Pancreas (tissue), 10 donors: ENCODE measurements at regions not wholly inside any gene's neighbourhood (a gene's known extent, or its start where the extent isn't known, plus 50 kb on each side); places are given as distances from the start of the nearest gene placed in this dataset.
A peak's percentile ranks its signal among the peaks of the same experiment; 100 is the strongest.

Experiments
- ATAC-seq, 4 donors: fragments of 200-7000 bp; cut with Tn5 transposase; one replicate each; pipeline versions ENCODE4 v1.8.0 to v1.9.1; 2020; ENCODE audit warnings: mild to moderate bottlenecking in 4 of 4, moderate library complexity in 4 of 4
- DNase-seq, 6 donors: peaks; one replicate each; pipeline ENCODE4 v3.0.0-alpha.2; 2020
- FAIRE-seq: peaks from 2 replicates; lab custom pipeline; 2012; peaks lifted over from hg19 to GRCh38; lab: Jason Lieb, UNC
- H3K27ac ChIP-seq, 4 donors: fragments of 200-600 bp; sonication (generic); 1 replicate in 3 of 4; 2 replicates in 1 of 4; pipeline versions ENCODE4 v1.5.0 to v1.8.0; 2020
- H3K27me3 ChIP-seq, 4 donors: fragments of 200-600 bp; one replicate each; pipeline ENCODE4 v1.8.0; 2021
- H3K36me3 ChIP-seq, 3 donors: fragments of 200-600 bp; sonication (generic) in 1 of 3; one replicate each; pipeline versions ENCODE4 v1.5.0 to v1.8.0; 2020 to 2021
- H3K4me1 ChIP-seq, 3 donors: fragments of 200-600 bp; one replicate each; pipeline ENCODE4 v1.8.0; 2021
- H3K4me3 ChIP-seq, 4 donors: fragments of 200-600 bp; sonication (generic) in 2 of 4; one replicate each; pipeline versions ENCODE4 v1.5.0 to v1.8.0; 2020 to 2021
- H3K9me3 ChIP-seq, 4 donors: fragments of 200-600 bp; one replicate each; pipeline ENCODE4 v1.8.0; 2021
- WGBS, 2 donors: extraction: QIAGEN DNeasy Blood & Tissue Kit; methylation state at CpG; one replicate each; pipeline ENCODE4 v1.1.7; 2013; 5-methylcytosine and 5-hydroxymethylcytosine counted together
- intact Hi-C, 3 donors: fragments of 100-400 bp; cut with DNase I; formaldehyde crosslinking; loops; one replicate each; pipeline versions ENCODE4 v1.11.1 to v1.14.2; 2022
- TF ChIP-seq, protein P1 (sequence below), 4 donors: fragments of 200-600 bp; sonication (generic) in 3 of 4; IDR thresholded peaks; one replicate each; pipeline versions ENCODE4 v1.5.0 to v1.8.0; 2021; ENCODE audit warnings: antibody characterized with exemption in 4 of 4
- donor health status: healthy with polysubstance abuse.
- donor health status: DM: no; HTN: no; CAD: no; lungs with moderate emphysema.
- donor health status: DM: no; HTN: no; CAD: no.
- donor health status: control.
- donor health status: control.
- donor health status: Bipolar disorder and iron deficiency.
- donor health status: DM: yes; HTN: yes; CAD: no.
- donor health status: DM: no; HTN: no; CAD: no.
- donor health status: DM: no; HTN: no; CAD: no.
- donor health status: DM: yes; HTN: yes; CAD: no.

- FAIRE-seq, result no peak
- DNase-seq, result no peak
- Histone ChIP-seq H3K4me3 (no peak overlapping the region), H3K27me3 (no peaks in the 10 kb centered on the region), H3K4me1 (no peaks in the 10 kb centered on the region), H3K9me3 (no peaks in the 10 kb centered on the region), H3K27ac (no peak overlapping the region), H3K36me3 (no peaks in the 10 kb centered on the region)
- intact Hi-C loops, result no loop called here
- ATAC-seq, result no peak
- WGBS, 2 donors, result 90 to 91% methylated on average over 2 of the region's 2 CpGs
- TF ChIP-seq, protein P1, sequence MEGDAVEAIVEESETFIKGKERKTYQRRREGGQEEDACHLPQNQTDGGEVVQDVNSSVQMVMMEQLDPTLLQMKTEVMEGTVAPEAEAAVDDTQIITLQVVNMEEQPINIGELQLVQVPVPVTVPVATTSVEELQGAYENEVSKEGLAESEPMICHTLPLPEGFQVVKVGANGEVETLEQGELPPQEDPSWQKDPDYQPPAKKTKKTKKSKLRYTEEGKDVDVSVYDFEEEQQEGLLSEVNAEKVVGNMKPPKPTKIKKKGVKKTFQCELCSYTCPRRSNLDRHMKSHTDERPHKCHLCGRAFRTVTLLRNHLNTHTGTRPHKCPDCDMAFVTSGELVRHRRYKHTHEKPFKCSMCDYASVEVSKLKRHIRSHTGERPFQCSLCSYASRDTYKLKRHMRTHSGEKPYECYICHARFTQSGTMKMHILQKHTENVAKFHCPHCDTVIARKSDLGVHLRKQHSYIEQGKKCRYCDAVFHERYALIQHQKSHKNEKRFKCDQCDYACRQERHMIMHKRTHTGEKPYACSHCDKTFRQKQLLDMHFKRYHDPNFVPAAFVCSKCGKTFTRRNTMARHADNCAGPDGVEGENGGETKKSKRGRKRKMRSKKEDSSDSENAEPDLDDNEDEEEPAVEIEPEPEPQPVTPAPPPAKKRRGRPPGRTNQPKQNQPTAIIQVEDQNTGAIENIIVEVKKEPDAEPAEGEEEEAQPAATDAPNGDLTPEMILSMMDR (IDR thresholded peaks at IDR 0.05), result no peak
These were observed 805.7 kb downstream of the TUSC7 start for GRCh38 chr3:117515309-117515708.

GRCh38 chr3:117518364-117518763, 808.8 kb downstream of the TUSC7 start:
- Histone ChIP-seq H3K4me3 (no peak overlapping the region), H3K4me1 (no peaks in the 10 kb centered on the region), H3K27me3 (no peaks in the 10 kb centered on the region), H3K9me3 (no peaks in the 10 kb centered on the region), H3K27ac (no peak overlapping the region), H3K36me3 (no peaks in the 10 kb centered on the region)
- ATAC-seq (no peak), DNase-seq (no peak), FAIRE-seq (no peak)
- TF ChIP-seq, protein P1 (IDR thresholded peaks at IDR 0.05), result no peak
- 72 to 81% methylated on average over 4 of the region's 4 CpGs for WGBS, 2 donors
- intact Hi-C loops, result no loop called here

DNA sequence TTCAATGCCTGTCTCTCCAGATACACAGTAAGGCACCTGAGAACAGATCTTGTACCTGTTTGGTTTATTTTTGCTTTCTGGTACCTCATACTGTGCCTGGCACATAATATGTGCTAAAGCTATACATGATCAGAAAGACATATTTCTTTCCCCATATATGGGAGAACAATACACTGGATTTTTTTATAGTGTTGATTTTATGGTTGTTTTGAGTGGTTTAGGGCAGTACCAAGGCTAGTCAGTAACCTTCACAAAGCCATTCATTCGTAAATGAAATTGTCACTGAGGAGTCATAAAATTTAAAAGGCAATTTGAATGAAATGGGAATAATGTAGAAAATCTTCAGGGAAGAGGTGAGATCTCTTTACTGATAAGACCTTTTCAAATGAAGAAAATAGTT, 810.2 kb downstream of the TUSC7 start:
- intact Hi-C loops, result loop anchor here in 2 of 3 donors (10.0 kb wide), 1 partner anchor 505 kb away; no protein-coding TSS in a partner anchor
- ATAC-seq (no peak), FAIRE-seq (no peak), DNase-seq (no peak)
- H3K9me3 ChIP-seq, result no peaks in the 10 kb centered on the region
- no peak overlapping the region for H3K27ac ChIP-seq
- H3K36me3 ChIP-seq, result no peaks in the 10 kb centered on the region
- WGBS, 2 donors, result 79 to 88% methylated on average over 1 of the region's 1 CpG
- H3K4me3 ChIP-seq, result no peak overlapping the region
- H3K27me3 ChIP-seq, result no peaks in the 10 kb centered on the region
- TF ChIP-seq, protein P1 (IDR thresholded peaks at IDR 0.05), result no peak
- H3K4me1 ChIP-seq, result no peaks in the 10 kb centered on the region

DNA sequence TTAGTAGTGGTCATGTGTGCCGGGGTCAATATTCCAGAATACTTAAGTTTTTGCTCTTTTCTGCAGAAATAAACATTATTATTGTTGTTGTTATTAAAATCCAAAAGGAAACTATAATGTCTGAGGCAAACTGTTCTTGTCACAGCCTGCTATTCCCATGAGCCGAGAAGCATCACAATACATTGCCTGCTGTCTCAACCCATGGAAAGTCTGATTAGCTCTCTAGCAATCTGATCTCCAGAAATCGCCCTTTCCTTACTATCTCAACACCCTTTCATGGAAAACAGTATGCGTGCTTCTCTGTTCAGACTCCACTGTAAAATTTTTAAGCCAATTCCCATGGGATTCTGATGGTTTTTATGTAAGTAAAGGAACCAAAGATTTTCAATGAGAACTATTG, 811.0 kb downstream of the TUSC7 start:
- intact Hi-C loops, result loop anchor here in 2 of 3 donors (10.0 kb wide), 1 partner anchor 506 kb away; no protein-coding TSS in a partner anchor

GRCh38 chr3:117523418-117523817, 813.8 kb downstream of the TUSC7 start:
- TF ChIP-seq, protein P1 (IDR thresholded peaks at IDR 0.05), result no peak
- intact Hi-C loops, result loop anchor here in 2 of 3 donors (10.0 kb wide), 1 partner anchor 509 kb away; no protein-coding TSS in a partner anchor
- Histone ChIP-seq H3K4me3 (no peak overlapping the region), H3K36me3 (no peaks in the 10 kb centered on the region), H3K4me1 (peaks cover 0 to 2% (median 0%) of the 10 kb centered on the region in 3 donors), H3K9me3 (no peaks in the 10 kb centered on the region), H3K27me3 (no peaks in the 10 kb centered on the region), H3K27ac (no peak overlapping the region)
- no peak for FAIRE-seq
- no peak for ATAC-seq
- peak in 1 of 6 donors; percentile 5 for DNase-seq
- whole genome bisulfite sequencing, 2 donors, result 78 to 89% methylated on average over 5 of the region's 5 CpGs

More for the DNA sequence above, 811.0 kb downstream of the TUSC7 start:
- Histone ChIP-seq H3K4me3 (no peak overlapping the region), H3K27me3 (no peaks in the 10 kb centered on the region), H3K4me1 (no peaks in the 10 kb centered on the region), H3K9me3 (no peaks in the 10 kb centered on the region), H3K27ac (no peak overlapping the region), H3K36me3 (no peaks in the 10 kb centered on the region)
- DNase-seq (no peak), ATAC-seq (no peak), FAIRE-seq (no peak)
- 84 to 87% methylated on average over 4 of the region's 4 CpGs for WGBS, 2 donors
- TF ChIP-seq, protein P1 (IDR thresholded peaks at IDR 0.05), result no peak
